CD4-positive, alpha-beta memory T cell (primary cell): ENCODE measurements at regions not wholly inside any gene's neighbourhood (a gene's known extent, or its start where the extent isn't known, plus 50 kb on each side); places are given as distances from the start of the nearest gene placed in this dataset.

Source experiments
- CTCF ChIA-PET: fragments of 350-600 bp; sonication (Branson Sonifier 250); formaldehyde crosslinking; loops from one replicate; lab custom pipeline; 2021; ENCODE audit warnings: inconsistent platforms; ENCODE audit not compliant: partially characterized antibody; lab: Charles Lee
- POLR2A ChIA-PET: fragments of 350-600 bp; sonication (Branson Sonifier 250); formaldehyde crosslinking; loops from one replicate; lab custom pipeline; 2021; ENCODE audit not compliant: partially characterized antibody; lab: Charles Lee
- DNase-seq, 5 donors: peaks; one replicate each; pipeline versions ENCODE4 v3.0.0 to v3.0.0-alpha.2; 2020 to 2022; ENCODE audit warnings: mixed read lengths in 1 of 5
- H3K27ac ChIP-seq: one replicate; pipeline ENCODE4 v1.7.0; 2013; ENCODE audit warnings: low read depth, low read length
- H3K27me3 ChIP-seq: 2 replicates; pipeline ENCODE4 v1.7.0; 2013; ENCODE audit warnings: mild to moderate bottlenecking, low read length, moderate library complexity; ENCODE audit not compliant: insufficient read depth
- H3K36me3 ChIP-seq: 2 replicates; pipeline ENCODE4 v1.7.0; 2013; ENCODE audit warnings: mild to moderate bottlenecking, low read length, moderate library complexity; ENCODE audit not compliant: insufficient read depth
- H3K4me1 ChIP-seq: 2 replicates; pipeline ENCODE4 v1.7.0; 2013; ENCODE audit warnings: mild to moderate bottlenecking, low read length, moderate library complexity; ENCODE audit not compliant: insufficient read depth
- H3K4me3 ChIP-seq, 2 donors: one replicate each; pipeline ENCODE4 v1.7.0; 2013; ENCODE audit warnings: low read length in 2 of 2, mild to moderate bottlenecking in 1 of 2
- H3K9me3 ChIP-seq, 2 donors: one replicate each; pipeline ENCODE4 v1.7.0; 2013; ENCODE audit warnings: low read length in 2 of 2, control low read depth in 1 of 2; ENCODE audit not compliant: control insufficient read depth in 1 of 2
- H3K27ac Mint-ChIP-seq, 7 donors: one replicate each; pipeline ENCODE4 v1.8.0; 2020 to 2021; ENCODE audit warnings: mixed read lengths in 7 of 7, mild to moderate bottlenecking in 6 of 7, inconsistent platforms in 3 of 7, moderate library complexity in 3 of 7
- H3K27me3 Mint-ChIP-seq, 2 donors: one replicate each; pipeline ENCODE4 v1.8.0; 2020 to 2021; ENCODE audit warnings: mixed read lengths in 2 of 2
- H3K36me3 Mint-ChIP-seq, 2 donors: one replicate each; pipeline ENCODE4 v1.8.0; 2020 to 2021; ENCODE audit warnings: mixed read lengths in 2 of 2, inconsistent platforms in 1 of 2, mild to moderate bottlenecking in 1 of 2
- H3K4me1 Mint-ChIP-seq, 4 donors: one replicate each; pipeline ENCODE4 v1.8.0; 2020 to 2021; ENCODE audit warnings: mixed read lengths in 4 of 4, mild to moderate bottlenecking in 1 of 4
- H3K4me3 Mint-ChIP-seq, 8 donors: one replicate each; pipeline ENCODE4 v1.8.0; 2020 to 2021; ENCODE audit warnings: mixed read lengths in 8 of 8, mild to moderate bottlenecking in 7 of 8, moderate library complexity in 6 of 8, inconsistent platforms in 3 of 8
- H3K9me3 Mint-ChIP-seq, 8 donors: one replicate each; pipeline ENCODE4 v1.8.0; 2020 to 2021; ENCODE audit warnings: mixed read lengths in 8 of 8, mild to moderate bottlenecking in 5 of 8, inconsistent platforms in 3 of 8, moderate library complexity in 1 of 8
- intact Hi-C: fragments of 100-400 bp; cut with micrococcal nuclease; formaldehyde crosslinking; loops from one replicate; pipeline ENCODE4 v1.15.1; 2023

DNA sequence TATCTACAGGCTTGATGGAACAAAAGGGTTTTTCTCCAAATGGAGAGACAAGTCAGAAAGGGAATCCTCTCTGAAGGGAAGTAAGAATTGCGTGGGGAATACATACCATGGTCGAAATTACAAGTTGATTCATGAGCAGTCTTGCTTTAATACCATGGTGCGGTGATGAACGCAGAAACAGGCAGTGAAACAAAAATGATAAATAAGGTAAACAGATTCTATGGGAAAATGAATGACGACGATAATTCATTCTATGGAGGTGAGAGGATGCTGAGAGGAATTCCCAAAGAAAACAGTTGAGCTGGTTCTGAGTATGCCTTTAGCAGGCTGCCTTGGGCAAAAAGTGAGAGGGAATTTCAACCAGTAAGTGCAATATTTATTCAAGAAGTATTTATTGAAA lies 209.4 kb upstream of the RUNX1 start:
- CTCF ChIA-PET: no interaction called here
- H3K27me3 Mint-ChIP-seq: no peaks in the 10 kb centered on the region

DNA sequence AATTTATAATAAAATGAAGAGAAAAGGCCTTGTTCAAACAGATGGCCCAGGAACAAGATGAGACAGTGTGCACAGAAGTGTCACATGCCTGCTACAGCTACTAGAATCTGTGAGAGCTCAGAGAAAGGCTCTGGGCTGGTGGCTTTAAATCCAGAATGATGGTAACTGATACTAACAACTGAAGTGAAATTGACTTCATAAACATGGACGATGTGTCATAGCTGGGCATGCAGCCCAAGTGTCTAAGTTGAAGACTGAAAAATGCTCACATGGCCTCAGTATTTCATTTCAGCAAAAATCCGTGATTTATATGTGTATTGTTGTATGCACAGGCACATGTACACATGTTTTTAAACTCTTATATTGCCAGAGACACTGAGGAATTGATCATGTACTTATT lies 208.3 kb upstream of the RUNX1 start:
- no peaks in the 10 kb centered on the region for H3K9me3 ChIP-seq
- H3K4me3 ChIP-seq: no peak overlapping the region
- H3K36me3 ChIP-seq: no peaks in the 10 kb centered on the region
- Mint-ChIP-seq H3K27me3 (no peaks in the 10 kb centered on the region), H3K4me3 (no peak overlapping the region), H3K4me1 (no peaks in the 10 kb centered on the region), H3K9me3 (peaks cover 0 to 3% (median 0%) of the 10 kb centered on the region in 8 donors), H3K36me3 (no peaks in the 10 kb centered on the region), H3K27ac (no peak overlapping the region)
- no peaks in the 10 kb centered on the region for H3K4me1 ChIP-seq
- POLR2A ChIA-PET: no interaction called here
- no peak for DNase-seq
- no peaks in the 10 kb centered on the region for H3K27me3 ChIP-seq
- CTCF ChIA-PET: no interaction called here
- no peak overlapping the region for H3K27ac ChIP-seq
- intact Hi-C loops: no loop called here

More for the DNA sequence above, 209.4 kb upstream of the RUNX1 start:
- Histone ChIP-seq H3K36me3 (no peaks in the 10 kb centered on the region), H3K4me1 (no peaks in the 10 kb centered on the region), H3K4me3 (no peak overlapping the region), H3K27ac (no peak overlapping the region), H3K9me3 (no peaks in the 10 kb centered on the region), H3K27me3 (no peaks in the 10 kb centered on the region)
- no peaks in the 10 kb centered on the region for H3K4me1 Mint-ChIP-seq
- POLR2A ChIA-PET: no interaction called here
- intact Hi-C loops: no loop called here
- no peaks in the 10 kb centered on the region for H3K36me3 Mint-ChIP-seq
- H3K4me3 Mint-ChIP-seq: no peak overlapping the region
- peaks cover 0 to 3% (median 0%) of the 10 kb centered on the region in 8 donors for H3K9me3 Mint-ChIP-seq
- no peak overlapping the region for H3K27ac Mint-ChIP-seq
- DNase-seq: no peak

DNA sequence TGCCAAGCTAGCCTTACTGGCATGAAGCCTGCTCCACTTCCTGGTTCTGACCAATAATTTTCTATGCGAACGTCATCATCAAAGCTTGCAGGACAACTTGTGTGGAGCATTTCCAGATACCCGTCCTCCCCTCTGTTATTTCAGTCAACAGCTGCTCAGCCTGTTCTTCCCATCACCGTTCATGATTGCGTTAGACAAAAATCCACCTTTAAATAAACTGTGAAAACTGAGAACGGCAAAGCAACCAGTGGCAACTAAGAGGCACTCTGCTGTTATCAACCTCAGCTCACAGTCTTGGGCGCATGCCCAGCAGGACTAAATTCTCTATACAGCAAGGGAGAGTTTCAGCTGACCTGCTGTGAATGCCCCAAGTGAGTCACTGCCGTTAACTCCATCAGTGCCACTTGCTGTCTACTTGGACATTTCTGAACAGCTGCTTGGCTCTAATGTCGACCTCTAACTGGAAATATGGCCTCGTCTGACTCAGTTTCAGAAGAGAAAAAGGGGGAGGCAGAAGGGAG lies 207.4 kb upstream of the RUNX1 start:
- Histone ChIP-seq H3K9me3 (no peaks in the 10 kb centered on the region), H3K36me3 (no peaks in the 10 kb centered on the region), H3K27ac (no peak overlapping the region), H3K4me3 (no peak overlapping the region), H3K4me1 (no peaks in the 10 kb centered on the region), H3K27me3 (no peaks in the 10 kb centered on the region)
- intact Hi-C loops: no loop called here
- DNase-seq: no peak
- H3K4me3 Mint-ChIP-seq: peak overlapping the region in 1 of 8 donors; percentile 54
- H3K9me3 Mint-ChIP-seq: peaks cover 0 to 3% (median 0%) of the 10 kb centered on the region in 8 donors
- no peaks in the 10 kb centered on the region for H3K4me1 Mint-ChIP-seq
- ChIA-PET CTCF (no interaction called here), POLR2A (no interaction called here)
- no peaks in the 10 kb centered on the region for H3K27me3 Mint-ChIP-seq
- H3K36me3 Mint-ChIP-seq: no peaks in the 10 kb centered on the region
- no peak overlapping the region for H3K27ac Mint-ChIP-seq

DNA sequence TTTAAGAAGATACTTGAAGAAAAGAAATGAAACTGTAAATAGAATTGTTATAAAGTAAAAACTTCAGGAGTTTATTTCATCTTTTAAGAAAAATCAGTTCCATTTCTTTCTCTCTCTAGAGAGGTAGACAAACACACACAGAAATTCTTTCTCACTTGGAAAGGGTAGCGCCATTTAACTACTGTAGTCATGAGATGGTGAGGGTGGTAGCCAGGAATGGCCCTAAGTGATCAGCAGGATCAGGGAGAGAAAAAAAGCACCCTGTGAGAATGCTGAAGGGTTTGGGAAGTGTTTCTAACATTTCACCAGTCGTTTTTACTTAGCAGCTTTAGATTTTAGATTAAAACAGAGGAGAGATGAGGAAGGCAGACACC lies 205.7 kb upstream of the RUNX1 start:
- intact Hi-C loops: no loop called here
- Mint-ChIP-seq H3K27me3 (no peaks in the 10 kb centered on the region), H3K4me3 (no peak overlapping the region), H3K4me1 (no peaks in the 10 kb centered on the region), H3K9me3 (peaks cover 0 to 12% (median 5%) of the 10 kb centered on the region in 8 donors), H3K27ac (no peak overlapping the region), H3K36me3 (no peaks in the 10 kb centered on the region)
- no peak for DNase-seq
- Histone ChIP-seq H3K27me3 (no peaks in the 10 kb centered on the region), H3K4me1 (no peaks in the 10 kb centered on the region), H3K27ac (no peak overlapping the region), H3K9me3 (no peaks in the 10 kb centered on the region), H3K4me3 (no peak overlapping the region), H3K36me3 (no peaks in the 10 kb centered on the region)
- POLR2A ChIA-PET: no interaction called here
- CTCF ChIA-PET: no interaction called here

DNA sequence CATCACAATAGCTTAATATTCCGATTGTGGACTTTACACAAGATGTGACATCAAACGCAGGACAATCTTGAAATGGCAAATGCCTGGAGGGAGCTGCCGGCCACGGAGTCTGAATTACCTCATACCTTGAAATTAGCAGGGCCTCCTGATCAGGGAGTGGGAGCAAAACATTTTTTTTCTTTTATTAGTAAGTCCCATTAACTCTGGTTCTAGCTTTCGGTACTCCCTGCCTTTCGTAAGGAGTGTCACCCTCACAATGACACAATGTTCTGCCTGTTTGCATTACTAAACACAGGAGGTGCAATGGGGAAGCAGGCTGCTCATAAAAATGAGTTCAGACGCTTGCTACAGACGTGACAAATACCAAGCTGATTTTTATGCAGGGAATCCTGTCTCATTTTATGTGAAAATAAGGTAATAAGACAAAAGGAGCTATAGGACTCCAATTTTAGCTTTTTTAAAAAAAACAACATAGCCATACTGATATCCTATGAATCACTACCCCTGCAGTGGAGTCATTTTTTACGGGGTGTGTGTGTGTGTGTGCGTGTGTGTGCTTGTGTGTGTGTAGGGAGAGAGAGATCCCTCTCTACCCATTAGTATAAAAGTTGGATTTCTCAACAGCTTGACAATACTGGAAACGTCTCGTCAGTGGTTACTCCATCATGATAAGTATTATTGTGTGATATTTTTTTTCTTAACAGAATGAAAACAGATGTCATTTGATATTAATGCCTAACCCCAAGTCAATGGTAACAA lies 205.1 kb upstream of the RUNX1 start:
- H3K27ac ChIP-seq: no peak overlapping the region
- Mint-ChIP-seq H3K9me3 (peaks cover 0 to 10% (median 5%) of the 10 kb centered on the region in 8 donors), H3K27me3 (no peaks in the 10 kb centered on the region), H3K36me3 (no peaks in the 10 kb centered on the region), H3K4me1 (no peaks in the 10 kb centered on the region), H3K4me3 (no peak overlapping the region), H3K27ac (no peak overlapping the region)
- no peak overlapping the region for H3K4me3 ChIP-seq
- intact Hi-C loops: no loop called here
- CTCF ChIA-PET: no interaction called here
- no peak for DNase-seq
- no peaks in the 10 kb centered on the region for H3K27me3 ChIP-seq
- H3K9me3 ChIP-seq: no peaks in the 10 kb centered on the region
- POLR2A ChIA-PET: no interaction called here
- no peaks in the 10 kb centered on the region for H3K36me3 ChIP-seq
- H3K4me1 ChIP-seq: no peaks in the 10 kb centered on the region

DNA sequence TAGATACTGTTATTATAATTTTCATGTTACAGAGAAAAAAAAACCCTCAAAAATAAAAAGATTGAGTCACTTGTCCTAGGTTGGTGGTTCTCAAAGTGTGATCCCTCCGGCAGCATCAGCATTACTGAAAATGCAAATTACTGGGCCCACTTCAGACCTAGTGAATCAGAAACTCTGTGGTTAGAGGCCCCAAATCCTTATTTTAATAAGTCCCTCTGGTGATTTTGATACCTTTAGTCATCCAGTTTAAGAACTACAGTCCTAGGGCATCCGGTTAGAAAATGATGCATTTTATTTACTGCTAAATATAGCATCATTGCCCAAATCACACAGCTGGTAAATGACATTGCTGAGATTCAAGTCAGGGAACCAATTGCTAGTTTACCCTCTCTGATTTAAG lies 203.7 kb upstream of the RUNX1 start:
- Mint-ChIP-seq H3K4me1 (no peaks in the 10 kb centered on the region), H3K4me3 (no peak overlapping the region), H3K36me3 (no peaks in the 10 kb centered on the region), H3K27me3 (no peaks in the 10 kb centered on the region), H3K9me3 (peaks cover 2 to 10% (median 5%) of the 10 kb centered on the region in 8 donors), H3K27ac (no peak overlapping the region)
- H3K4me3 ChIP-seq: no peak overlapping the region
- H3K27me3 ChIP-seq: no peaks in the 10 kb centered on the region
- no peak overlapping the region for H3K27ac ChIP-seq
- no peaks in the 10 kb centered on the region for H3K4me1 ChIP-seq
- CTCF ChIA-PET: no interaction called here
- no peak for DNase-seq
- no peaks in the 10 kb centered on the region for H3K36me3 ChIP-seq
- POLR2A ChIA-PET: no interaction called here
- intact Hi-C loops: no loop called here
- H3K9me3 ChIP-seq: no peaks in the 10 kb centered on the region

DNA sequence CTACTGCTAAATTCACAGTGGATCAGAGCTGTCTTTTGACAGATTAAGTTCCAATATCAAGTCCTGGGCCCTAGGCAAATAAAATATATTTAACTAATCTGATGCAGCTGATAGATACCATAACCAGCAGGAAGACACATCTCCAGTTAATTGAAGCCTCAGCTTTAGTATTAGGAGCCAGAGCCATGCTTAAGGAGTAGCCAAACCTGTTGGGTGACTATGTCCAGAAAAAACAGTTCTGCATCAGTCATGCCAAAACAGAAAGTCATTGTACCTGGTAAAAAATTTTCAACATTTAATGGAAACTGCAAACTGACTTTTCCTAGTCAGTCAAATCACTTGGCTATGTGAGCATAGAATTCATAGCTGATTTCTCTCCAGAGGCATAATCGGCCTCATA lies 200.5 kb upstream of the RUNX1 start:
- no peaks in the 10 kb centered on the region for H3K4me1 Mint-ChIP-seq
- DNase-seq: no peak
- intact Hi-C loops: no loop called here
- Histone ChIP-seq H3K9me3 (no peaks in the 10 kb centered on the region), H3K4me3 (no peak overlapping the region), H3K4me1 (no peaks in the 10 kb centered on the region), H3K27me3 (no peaks in the 10 kb centered on the region), H3K36me3 (no peaks in the 10 kb centered on the region), H3K27ac (no peak overlapping the region)
- ChIA-PET POLR2A (no interaction called here), CTCF (no interaction called here)
- H3K9me3 Mint-ChIP-seq: peaks cover 2 to 10% (median 5%) of the 10 kb centered on the region in 8 donors
- H3K4me3 Mint-ChIP-seq: no peak overlapping the region
- no peak overlapping the region for H3K27ac Mint-ChIP-seq
- no peaks in the 10 kb centered on the region for H3K36me3 Mint-ChIP-seq
- no peaks in the 10 kb centered on the region for H3K27me3 Mint-ChIP-seq
